Left ventricle myocardium superior (tissue), 1 donor: ENCODE measurements at regions not wholly inside any gene's neighbourhood (a gene's known extent, or its start where the extent isn't known, plus 50 kb on each side); places are given as distances from the start of the nearest gene placed in this dataset.

Experiments used
- ATAC-seq: fragments of 200-7000 bp; cut with Tn5 transposase; one replicate; pipeline ENCODE4 v1.9.1; 2020; ENCODE audit warnings: mild to moderate bottlenecking, moderate library complexity
- DNase-seq: peaks from one replicate; pipeline ENCODE4 v3.0.0-alpha.2; 2020
- intact Hi-C: fragments of 100-400 bp; cut with micrococcal nuclease; formaldehyde crosslinking; loops from one replicate; pipeline ENCODE4 v1.11.0; 2022
- donor health status: DM: no; HTN: yes; CAD: no; lungs with severe emphysema.

DNA sequence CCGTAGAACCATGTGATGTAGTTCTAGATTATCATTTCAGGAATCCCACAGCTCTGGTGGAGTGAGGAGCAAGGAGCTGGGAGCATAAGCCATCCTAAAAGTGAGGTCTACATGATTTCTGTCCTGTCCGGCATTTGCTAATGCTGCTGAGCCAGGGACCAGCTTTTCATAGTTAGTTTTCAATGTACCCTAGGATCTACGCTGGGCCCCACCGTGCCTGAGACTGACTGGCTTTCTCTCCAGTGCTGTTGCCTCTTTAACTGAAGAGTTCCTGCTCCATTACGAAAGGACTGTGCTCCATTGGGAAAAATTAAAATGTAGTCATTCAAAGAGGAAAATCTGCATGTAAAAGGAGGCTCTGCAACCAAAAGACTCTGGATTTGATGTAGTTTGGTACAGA is 634.8 kb downstream of the DMRTA1 start:
- intact Hi-C loops = no loop called here
- ATAC-seq (no peak), DNase-seq (no peak)

DNA sequence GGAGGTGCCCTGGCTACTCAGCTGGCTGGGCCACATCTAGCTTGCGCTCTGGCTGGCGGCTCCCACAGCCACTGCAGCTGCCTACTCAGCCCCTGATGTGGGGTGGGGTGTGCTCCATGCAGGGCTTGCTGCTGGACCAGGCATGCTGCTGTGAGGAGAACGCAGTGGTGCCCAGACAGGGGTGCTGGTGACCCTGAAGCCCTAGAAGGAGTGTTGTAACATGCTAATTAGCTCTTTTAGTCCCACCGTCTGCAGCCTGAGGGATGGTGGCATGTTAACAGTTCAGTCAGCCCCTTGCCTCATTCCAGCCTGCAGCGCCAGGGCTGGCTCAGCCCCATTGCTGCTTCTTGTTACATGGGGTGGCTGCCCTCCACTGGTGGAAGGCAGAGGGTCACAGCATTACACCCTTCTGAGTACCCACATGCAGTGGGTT is 642.3 kb downstream of the DMRTA1 start:
- intact Hi-C loops = no loop called here
- DNase-seq = peak; percentile 23

GRCh38 chr9:23117616-23118015 is 671.0 kb downstream of the DMRTA1 start:
- intact Hi-C loops = no loop called here
- DNase-seq (no peak), ATAC-seq (no peak)

More for the DNA sequence above, 642.3 kb downstream of the DMRTA1 start:
- ATAC-seq = no peak

DNA sequence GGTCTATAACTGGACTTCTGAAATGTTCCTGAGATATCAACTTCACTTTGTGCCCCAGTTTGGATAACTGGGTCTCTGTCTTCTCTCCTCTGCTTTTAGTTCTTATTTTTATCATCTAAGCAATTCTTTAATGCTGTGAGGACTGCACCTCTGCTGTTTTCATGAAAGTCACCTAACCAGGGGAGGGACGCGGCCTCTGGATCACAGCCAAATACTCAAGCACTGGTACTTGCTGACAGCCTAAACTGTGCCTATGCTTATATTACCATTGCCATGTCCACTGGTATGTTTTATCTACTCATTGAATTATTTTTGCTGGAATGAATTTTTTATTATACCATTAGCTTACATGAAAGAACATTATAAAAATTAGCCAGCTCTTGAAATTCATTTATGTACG is 674.0 kb downstream of the DMRTA1 start:
- intact Hi-C loops = no loop called here
- DNase-seq (peak; percentile 22), ATAC-seq (no peak)

GRCh38 chr9:23123048-23123632 is 676.5 kb downstream of the DMRTA1 start:
- DNase-seq (peak; percentile 26), ATAC-seq (no peak)
- intact Hi-C loops = no loop called here

- intact Hi-C loops = no loop called here
- no peak for ATAC-seq
These were observed 680.6 kb downstream of the ELAVL2 start for GRCh38 chr9:23145467-23145866.

GRCh38 chr9:23153058-23153457 is 673.0 kb downstream of the ELAVL2 start:
- intact Hi-C loops = no loop called here
- ATAC-seq (no peak), DNase-seq (no peak)

More at GRCh38 chr9:23145467-23145866, 680.6 kb downstream of the ELAVL2 start:
- DNase-seq = no peak

DNA sequence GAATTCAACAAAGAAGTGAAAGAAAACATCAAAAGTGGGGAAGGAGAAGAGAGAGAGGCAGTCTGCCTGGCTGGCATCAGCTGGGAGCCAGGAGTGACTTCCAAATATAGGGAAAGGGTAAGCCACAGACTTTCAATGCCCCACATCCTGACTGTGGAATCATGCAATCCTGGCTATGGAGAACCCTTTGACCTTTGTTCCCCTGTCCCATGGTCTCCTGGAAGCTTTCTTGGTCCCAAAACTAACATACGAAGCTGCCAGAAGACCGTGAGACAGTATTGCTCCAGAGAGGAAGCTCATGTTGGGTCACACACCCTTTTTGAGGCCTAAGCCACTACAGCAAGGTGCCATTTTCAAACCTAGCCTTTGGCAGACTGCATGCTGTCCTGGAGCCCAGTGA is 665.5 kb downstream of the ELAVL2 start:
- intact Hi-C loops = no loop called here
- no peak for ATAC-seq
- DNase-seq = no peak

DNA sequence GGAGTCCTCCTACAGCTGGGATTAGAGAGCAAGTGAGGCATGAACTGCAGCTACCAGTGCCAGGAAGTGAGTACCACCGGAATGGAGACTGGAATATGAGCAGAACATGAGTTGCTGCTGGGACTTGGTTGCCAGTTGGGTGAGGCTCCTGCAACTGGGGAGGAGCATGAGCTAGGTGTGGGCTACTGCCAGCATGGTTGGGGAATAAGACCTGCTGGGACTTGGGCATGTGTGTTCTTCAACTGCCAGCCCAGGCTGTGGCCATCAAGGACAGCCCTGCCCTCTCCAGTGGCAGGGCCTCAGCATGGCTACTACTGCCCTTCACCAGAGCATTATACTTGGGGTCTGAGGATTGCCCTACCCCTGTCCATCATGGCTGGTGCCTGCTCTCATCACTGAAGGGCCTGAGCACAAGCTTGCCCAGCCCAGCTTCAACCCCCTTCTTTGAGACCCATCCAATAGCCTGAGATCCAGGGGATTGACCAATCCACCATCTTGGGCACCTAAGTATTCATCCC is 665.0 kb downstream of the ELAVL2 start:
- no peak for DNase-seq
- ATAC-seq = no peak
- intact Hi-C loops = no loop called here

- ATAC-seq = no peak
- intact Hi-C loops = no loop called here
- DNase-seq = no peak
These were observed 663.3 kb downstream of the ELAVL2 start for GRCh38 chr9:23162789-23163188.

DNA sequence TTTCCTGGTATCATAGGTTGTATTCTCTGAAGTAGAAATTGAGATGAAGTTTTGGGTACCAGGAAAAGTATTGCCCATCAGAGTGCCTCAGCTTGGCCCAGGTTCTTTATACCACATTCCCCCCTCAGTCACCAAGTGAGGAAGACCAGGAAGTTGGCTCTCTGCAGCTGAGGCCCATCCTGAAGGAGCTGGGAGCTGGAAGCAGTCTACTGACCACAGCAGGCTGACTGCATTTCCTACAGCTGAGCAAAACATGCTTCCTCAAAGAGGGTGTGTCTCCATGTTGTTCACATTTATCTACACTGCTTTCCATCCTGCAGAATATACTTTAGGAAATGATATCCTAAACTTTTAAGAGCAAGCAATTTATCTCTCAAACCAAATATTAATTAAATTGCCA is 654.6 kb downstream of the ELAVL2 start:
- no peak for ATAC-seq
- intact Hi-C loops = no loop called here
- DNase-seq = no peak

GRCh38 chr9:23172206-23172605 is 653.8 kb downstream of the ELAVL2 start:
- no peak for DNase-seq
- intact Hi-C loops = no loop called here

GRCh38 chr9:23172979-23173637 is 652.9 kb downstream of the ELAVL2 start:
- ATAC-seq (no peak), DNase-seq (no peak)
- intact Hi-C loops = no loop called here

More at GRCh38 chr9:23172206-23172605, 653.8 kb downstream of the ELAVL2 start:
- no peak for ATAC-seq

DNA sequence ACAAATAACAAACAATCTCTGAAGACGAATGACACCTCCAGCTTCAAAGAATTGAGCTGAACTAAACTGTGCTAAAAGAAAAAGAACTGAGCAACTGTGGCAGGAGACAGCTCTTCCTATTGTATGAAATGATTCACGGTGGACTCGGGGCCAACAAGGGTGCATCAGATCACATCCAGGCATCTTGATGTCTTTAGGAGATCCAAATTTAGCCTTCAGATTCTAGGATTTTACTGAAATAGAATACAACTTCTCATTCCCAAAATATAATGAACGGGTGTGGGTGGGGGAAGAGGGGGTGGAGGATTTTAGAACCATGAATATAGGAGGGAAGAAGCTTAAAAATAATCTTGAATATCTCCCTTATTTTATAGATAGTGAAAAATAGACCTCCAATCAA is 631.8 kb downstream of the ELAVL2 start:
- DNase-seq = no peak
- intact Hi-C loops = no loop called here
- ATAC-seq = no peak

DNA sequence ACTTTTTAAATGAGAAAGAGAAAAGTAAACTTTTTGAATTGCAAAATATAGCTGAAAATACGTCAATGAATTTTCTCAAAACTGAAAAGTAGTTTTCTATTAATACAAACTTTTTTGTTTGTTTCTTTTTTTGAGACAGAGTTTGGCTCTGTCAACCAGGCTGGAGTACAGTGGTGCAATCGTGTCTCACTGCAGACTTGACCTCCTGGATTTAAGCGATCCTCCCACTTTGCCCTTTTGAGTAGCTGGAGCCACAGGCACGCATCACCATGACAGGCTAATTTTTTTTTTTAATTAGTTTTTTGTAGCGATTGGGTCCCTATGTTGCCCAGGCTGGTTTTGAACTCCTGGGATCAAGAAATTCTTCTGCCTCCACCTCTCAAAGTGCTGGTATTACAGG is 610.4 kb downstream of the ELAVL2 start:
- DNase-seq (no peak), ATAC-seq (no peak)
- intact Hi-C loops = no loop called here

GRCh38 chr9:23219471-23219870 is 606.6 kb downstream of the ELAVL2 start:
- DNase-seq (no peak), ATAC-seq (no peak)
- intact Hi-C loops = no loop called here

- intact Hi-C loops = no loop called here
- DNase-seq (no peak), ATAC-seq (no peak)
These were observed 605.9 kb downstream of the ELAVL2 start for GRCh38 chr9:23220171-23220570.

DNA sequence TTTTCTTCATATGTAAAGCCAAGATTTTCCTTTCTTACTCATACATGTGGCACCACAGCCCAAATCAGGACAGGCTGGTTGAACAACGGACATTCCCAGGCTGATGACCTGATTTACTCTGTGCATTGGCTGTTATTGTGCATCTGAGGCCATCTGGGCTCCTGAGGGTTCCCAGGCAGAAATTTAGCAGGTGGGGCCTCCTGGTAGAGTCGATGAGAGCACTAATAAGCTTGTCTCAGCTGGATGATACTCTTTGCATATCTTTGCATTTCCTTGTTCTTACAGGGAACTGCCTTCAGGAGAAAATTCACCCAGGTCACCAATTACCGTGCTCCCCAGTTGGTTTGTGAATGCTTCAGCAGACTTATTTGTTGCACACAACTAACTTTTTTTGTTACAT is 605.1 kb downstream of the ELAVL2 start:
- intact Hi-C loops = no loop called here
- DNase-seq (no peak), ATAC-seq (no peak)

DNA sequence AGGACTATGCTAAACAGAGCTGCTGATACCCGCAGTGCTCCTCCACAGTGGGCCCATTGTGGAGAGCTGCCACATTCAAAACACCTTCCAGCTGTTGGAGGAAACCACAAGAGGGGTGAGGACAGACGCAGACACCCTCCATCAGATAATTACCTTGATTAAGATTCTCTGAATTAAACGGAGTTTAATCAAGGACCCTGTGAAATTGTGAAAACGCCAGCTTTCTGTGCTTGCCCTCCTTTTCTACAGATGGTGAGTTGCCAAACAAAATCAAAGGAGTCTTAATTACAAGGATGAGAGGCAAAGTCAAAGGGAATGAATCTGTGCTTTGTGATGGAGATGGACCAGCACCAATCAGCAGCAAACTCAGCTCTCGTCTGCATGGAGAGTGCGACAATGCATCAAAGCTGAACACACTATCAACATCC is 596.1 kb downstream of the ELAVL2 start:
- intact Hi-C loops = no loop called here
- no peak for ATAC-seq
- no peak for DNase-seq

DNA sequence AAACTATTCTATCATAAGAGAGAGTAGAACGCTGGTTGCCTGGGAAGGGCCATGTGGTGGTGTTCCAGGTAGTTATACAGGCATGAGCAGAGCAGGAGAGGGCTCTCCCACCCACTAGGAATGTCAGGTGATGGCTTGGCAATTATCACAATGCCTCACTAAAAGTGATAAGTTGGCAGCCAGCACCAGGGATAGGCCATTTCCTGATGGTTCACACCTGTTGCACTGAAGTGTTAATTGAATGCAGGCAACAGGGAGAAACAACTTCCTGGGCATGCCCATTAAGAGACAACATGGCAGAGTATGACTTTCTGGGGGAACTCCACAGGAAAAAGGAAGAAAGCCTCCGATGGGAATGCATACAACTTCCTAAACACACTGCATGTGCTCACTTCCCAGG is 593.2 kb downstream of the ELAVL2 start:
- no peak for DNase-seq
- ATAC-seq = no peak
- intact Hi-C loops = no loop called here

GRCh38 chr9:23243523-23243922 is 582.5 kb downstream of the ELAVL2 start:
- intact Hi-C loops = no loop called here
- ATAC-seq = no peak

More at GRCh38 chr9:23243523-23243922, 582.5 kb downstream of the ELAVL2 start:
- no peak for DNase-seq
